Erythroblast (primary cell): ENCODE measurements at regions not wholly inside any gene's neighbourhood (a gene's known extent, or its start where the extent isn't known, plus 50 kb on each side); places are given as distances from the start of the nearest gene placed in this dataset.

Experiments used
- GATA1 ChIP-seq: IDR thresholded peaks from 2 replicates; pipeline ENCODE4 v1.6.1; 2011; ENCODE audit warnings: low read depth, mild to moderate bottlenecking, control low read depth, low read length, moderate library complexity
- POLR2A ChIP-seq: IDR thresholded peaks from 2 replicates; pipeline ENCODE4 v1.6.1; 2011; ENCODE audit warnings: mild to moderate bottlenecking, low read length

DNA sequence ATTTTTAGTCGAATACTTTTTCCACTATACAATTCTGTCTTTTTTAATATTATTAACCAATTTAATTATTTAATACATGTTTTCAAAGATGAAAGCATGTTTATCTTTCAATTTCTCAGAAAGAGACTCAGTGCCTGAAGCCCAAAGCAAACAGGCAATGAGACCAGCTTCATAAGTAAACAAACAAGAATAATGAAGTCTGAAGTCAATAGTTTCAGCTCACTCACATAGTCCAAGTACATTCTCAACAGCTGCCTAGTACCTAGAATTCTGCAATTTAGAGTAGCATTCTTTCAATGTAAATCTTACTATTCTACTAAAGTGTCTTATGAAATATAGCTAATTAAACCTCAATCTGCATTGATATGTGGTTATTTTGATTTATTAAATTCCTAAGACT lies 626.5 kb upstream of the NRSN1 start:
- no peak for TF ChIP-seq POLR2A
- TF ChIP-seq GATA1, result no peak
